HCT116 (cell line): ENCODE measurements at regions not wholly inside any gene's neighbourhood (a gene's known extent, or its start where the extent isn't known, plus 50 kb on each side); places are given as distances from the start of the nearest gene placed in this dataset.

Experiments
- ATAC-seq: fragments of 200-7000 bp; cut with Tn5 transposase; 2 replicates; pipeline ENCODE4 v1.9.1; 2020; ENCODE audit warnings: mild to moderate bottlenecking, moderate library complexity
- BruUV-seq: library from RNA; stranded (reverse); fragments of 400-500 nt; replicated peaks from 2 replicates; lab custom pipeline; 2021; lab: Mats Ljungman, UMichigan
- CTCF ChIA-PET: fragments of 300-600 bp; sonication (Branson Sonifier 250); formaldehyde crosslinking; loops from one replicate; lab custom pipeline; 2021; ENCODE audit warnings: antibody characterized with exemption; lab: Charles Lee
- POLR2A ChIA-PET: fragments of 300-600, 350-600 bp; sonication (Branson Sonifier 250); formaldehyde crosslinking; loops from one replicate; lab custom pipeline; 2021; ENCODE audit warnings: antibody characterized with exemption; lab: Charles Lee
- RAD21 ChIA-PET, 2 experiments: fragments of 300-600 bp; sonication (Branson Sonifier 250); formaldehyde crosslinking; loops; one replicate each; lab custom pipeline; 2023; ENCODE audit warnings: low total read pairs in 2 of 2; ENCODE audit not compliant: uncharacterized antibody in 2 of 2, unreplicated experiment in 2 of 2, low non-redundant PET in 1 of 2; lab: Charles Lee
- DNase-seq: peaks from one replicate; pipeline ENCODE4 v3.0.0-alpha.2; 2010; ENCODE audit warnings: low read depth, low spot score
- H2AFZ ChIP-seq: fragments of 200-600 bp; shearing (Covaris generic), sonication (generic); 2 replicates; pipeline ENCODE4 v1.6.1; 2017; ENCODE audit warnings: low read depth, mixed run types, mixed read lengths, antibody characterized with exemption, low read length; ENCODE audit not compliant: poor library complexity, severe bottlenecking
- H3K27ac ChIP-seq: 2 replicates; pipeline ENCODE4 v1.5.1; 2012; ENCODE audit warnings: low read depth, low read length
- H3K27me3 ChIP-seq: fragments of 200-600 bp; sonication (generic); 2 replicates; pipeline ENCODE4 v1.6.1; 2016; ENCODE audit warnings: mixed run types, low read length, mixed read lengths; ENCODE audit not compliant: insufficient read depth
- H3K36me3 ChIP-seq, 2 experiments: fragments of 200-500 bp in 1 of 2; fragments of 200-600 bp in 1 of 2; sonication (Bioruptor generic) in 1 of 2; sonication (generic) in 1 of 2; 2 replicates each; pipeline versions ENCODE4 v1.5.1 to v1.6.1; 2014 to 2016; ENCODE audit warnings: low read length in 2 of 2, inconsistent platforms in 1 of 2, mixed read lengths in 1 of 2, mixed run types in 1 of 2; ENCODE audit not compliant: insufficient read depth in 2 of 2, control insufficient read depth in 1 of 2
- H3K4me1 ChIP-seq, 2 experiments: fragments of 200-600 bp in 1 of 2; sonication (generic) in 1 of 2; 2 replicates each; pipeline versions ENCODE4 v1.5.1 to v1.6.1; 2012 to 2017; ENCODE audit warnings: low read length in 2 of 2, inconsistent platforms in 1 of 2, mild to moderate bottlenecking in 1 of 2, mixed read lengths in 1 of 2, mixed run types in 1 of 2, moderate library complexity in 1 of 2; ENCODE audit not compliant: insufficient read depth in 2 of 2, control insufficient read depth in 1 of 2
- H3K4me2 ChIP-seq: fragments of 200-600 bp; sonication (generic); 2 replicates; pipeline ENCODE4 v1.6.1; 2017; ENCODE audit warnings: mixed run types, low read length, mixed read lengths
- H3K4me3 ChIP-seq, 2 experiments: fragments of 200-600 bp in 1 of 2; sonication (generic) in 1 of 2; replicated peaks in 1 of 2; 2 replicates each; pipeline ENCODE4 v1.5.1; 2011 to 2016; ENCODE audit warnings: low read length in 2 of 2, control low read depth in 1 of 2, low read depth in 1 of 2, mild to moderate bottlenecking in 1 of 2, mixed read lengths in 1 of 2, mixed run types in 1 of 2
- H3K79me2 ChIP-seq: fragments of 200-600 bp; sonication (generic); 2 replicates; pipeline ENCODE4 v1.6.1; 2017; ENCODE audit warnings: mild to moderate bottlenecking, mixed run types, low read length, moderate library complexity, mixed read lengths; ENCODE audit not compliant: insufficient read depth
- H3K9ac ChIP-seq: fragments of 200-600 bp; sonication (generic); 2 replicates; pipeline ENCODE4 v1.6.1; 2016; ENCODE audit warnings: low read length, mixed read lengths
- H3K9me2 ChIP-seq: fragments of 200-600 bp; sonication (generic), shearing (Covaris generic); 2 replicates; pipeline ENCODE4 v1.6.1; 2017; ENCODE audit warnings: mixed run types, mild to moderate bottlenecking, moderate library complexity; ENCODE audit not compliant: insufficient read depth
- H3K9me3 ChIP-seq, 2 experiments: fragments of 200-500 bp in 1 of 2; fragments of 200-600 bp in 1 of 2; sonication (Bioruptor generic) in 1 of 2; sonication (generic) in 1 of 2; 2 replicates each; pipeline ENCODE4 v1.6.1; 2014 to 2017; ENCODE audit warnings: low read length in 2 of 2, mixed read lengths in 2 of 2, inconsistent platforms in 1 of 2, low read depth in 1 of 2, mild to moderate bottlenecking in 1 of 2, mixed run types in 1 of 2, moderate library complexity in 1 of 2; ENCODE audit not compliant: control insufficient read depth in 1 of 2, insufficient read depth in 1 of 2
- H4K20me1 ChIP-seq: fragments of 200-600 bp; sonication (generic), shearing (Covaris generic); 2 replicates; pipeline ENCODE4 v1.6.1; 2017; ENCODE audit warnings: mixed run types, mild to moderate bottlenecking, moderate library complexity; ENCODE audit not compliant: insufficient read depth
- CEBPB ChIP-seq: IDR thresholded peaks from 2 replicates; pipeline ENCODE4 v1.6.1; 2012; ENCODE audit warnings: low read depth
- ELF1 ChIP-seq: IDR thresholded peaks from 2 replicates; pipeline ENCODE4 v1.6.1; 2012; ENCODE audit warnings: low read depth, borderline replicate concordance
- EZH2 ChIP-seq: fragments of 200-600 bp; sonication (generic); IDR thresholded peaks from 2 replicates; pipeline ENCODE4 v1.6.1; 2017; ENCODE audit warnings: antibody characterized with exemption, mixed run types
- FOSL1 ChIP-seq: IDR thresholded peaks from 2 replicates; pipeline ENCODE4 v1.6.1; 2012; ENCODE audit warnings: low read depth
- RAD21 ChIP-seq: IDR thresholded peaks from 2 replicates; pipeline ENCODE4 v1.6.1; 2012; ENCODE audit warnings: low read depth, mild to moderate bottlenecking
- SRF ChIP-seq: IDR thresholded peaks from 2 replicates; pipeline ENCODE4 v1.6.1; 2012; ENCODE audit warnings: low read depth
- intact Hi-C: fragments of 100-400 bp; cut with micrococcal nuclease; formaldehyde crosslinking; loops from 2 replicates; pipeline ENCODE4 v1.10.0; 2022
- TF ChIP-seq, protein P1 (sequence below): IDR thresholded peaks from 2 replicates; pipeline ENCODE4 v1.6.1; 2011; ENCODE audit warnings: mild to moderate bottlenecking, low read length, moderate library complexity; ENCODE audit not compliant: insufficient replicate concordance; ENCODE audit errors: extremely low read depth

DNA sequence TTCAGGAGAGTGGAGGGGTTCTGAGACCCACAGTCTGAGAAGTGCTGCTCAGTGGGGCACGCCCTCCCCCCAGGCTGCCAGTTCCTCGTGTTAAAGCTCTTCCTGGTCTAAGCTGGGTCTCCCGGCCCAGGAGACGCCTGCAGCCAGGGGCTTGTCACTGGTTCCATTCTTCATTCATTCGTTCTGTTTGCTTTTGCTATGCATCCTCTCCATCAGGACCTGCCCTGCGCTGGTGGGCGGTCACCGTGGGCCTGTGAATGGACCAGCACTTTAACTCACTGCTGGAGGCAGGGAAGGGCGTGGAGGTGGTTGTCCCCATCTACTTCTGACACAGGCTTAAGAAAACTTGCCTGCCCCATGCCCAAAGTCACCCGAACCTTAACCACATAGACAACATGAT lies 272.8 kb upstream of the HDAC4 start:
- no peaks in the 10 kb centered on the region for H3K79me2 ChIP-seq
- H3K4me3 ChIP-seq = no peak overlapping the region
- H4K20me1 ChIP-seq = no peaks in the 10 kb centered on the region
- H3K27ac ChIP-seq = no peak overlapping the region
- no peak overlapping the region for H3K9ac ChIP-seq
- ChIA-PET CTCF (no interaction called here), RAD21 (no interaction called here), POLR2A (no interaction called here)
- intact Hi-C loops = no loop called here
- no TSS peak for BruUV-seq
- ATAC-seq (no peak), DNase-seq (no peak)
- no peaks in the 10 kb centered on the region for H3K9me3 ChIP-seq
- peaks cover 9% of the 10 kb centered on the region for H3K27me3 ChIP-seq
- no peaks in the 10 kb centered on the region for H3K9me2 ChIP-seq
- H2AFZ ChIP-seq = no peak overlapping the region
- H3K36me3 ChIP-seq = no peaks in the 10 kb centered on the region
- H3K4me1 ChIP-seq = no peaks in the 10 kb centered on the region
- H3K4me2 ChIP-seq = no peak overlapping the region
- TF ChIP-seq, protein P1, sequence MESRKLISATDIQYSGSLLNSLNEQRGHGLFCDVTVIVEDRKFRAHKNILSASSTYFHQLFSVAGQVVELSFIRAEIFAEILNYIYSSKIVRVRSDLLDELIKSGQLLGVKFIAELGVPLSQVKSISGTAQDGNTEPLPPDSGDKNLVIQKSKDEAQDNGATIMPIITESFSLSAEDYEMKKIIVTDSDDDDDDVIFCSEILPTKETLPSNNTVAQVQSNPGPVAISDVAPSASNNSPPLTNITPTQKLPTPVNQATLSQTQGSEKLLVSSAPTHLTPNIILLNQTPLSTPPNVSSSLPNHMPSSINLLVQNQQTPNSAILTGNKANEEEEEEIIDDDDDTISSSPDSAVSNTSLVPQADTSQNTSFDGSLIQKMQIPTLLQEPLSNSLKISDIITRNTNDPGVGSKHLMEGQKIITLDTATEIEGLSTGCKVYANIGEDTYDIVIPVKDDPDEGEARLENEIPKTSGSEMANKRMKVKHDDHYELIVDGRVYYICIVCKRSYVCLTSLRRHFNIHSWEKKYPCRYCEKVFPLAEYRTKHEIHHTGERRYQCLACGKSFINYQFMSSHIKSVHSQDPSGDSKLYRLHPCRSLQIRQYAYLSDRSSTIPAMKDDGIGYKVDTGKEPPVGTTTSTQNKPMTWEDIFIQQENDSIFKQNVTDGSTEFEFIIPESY = no peak
- TF ChIP-seq EZH2 (no peak), FOSL1 (no peak), ELF1 (no peak), SRF (no peak), RAD21 (no peak), CEBPB (no peak)
